KMS-11 (cell line): ENCODE measurements at regions not wholly inside any gene's neighbourhood (a gene's known extent, or its start where the extent isn't known, plus 50 kb on each side); places are given as distances from the start of the nearest gene placed in this dataset.

Experiments
- H2AFZ ChIP-seq: fragments of 200-600 bp; sonication (generic); 2 replicates; pipeline ENCODE4 v1.6.1; 2016; ENCODE audit warnings: antibody characterized with exemption, mixed run types, low read depth
- H3K27ac ChIP-seq: fragments of 200-600 bp; sonication (generic); 2 replicates; pipeline ENCODE4 v1.6.1; 2016; ENCODE audit warnings: mild to moderate bottlenecking, mixed run types
- H3K27me3 ChIP-seq: fragments of 200-600 bp; sonication (generic); 2 replicates; pipeline ENCODE4 v1.6.1; 2017; ENCODE audit warnings: mild to moderate bottlenecking, low read depth, mixed run types, moderate library complexity; ENCODE audit not compliant: insufficient read depth
- H3K36me3 ChIP-seq: fragments of 200-600 bp; sonication (generic); 2 replicates; pipeline ENCODE4 v1.6.1; 2017; ENCODE audit warnings: mild to moderate bottlenecking, mixed run types; ENCODE audit not compliant: insufficient read depth
- H3K4me1 ChIP-seq: fragments of 200-600 bp; sonication (generic); 2 replicates; pipeline ENCODE4 v1.6.1; 2016; ENCODE audit warnings: mild to moderate bottlenecking, low read depth, mixed run types; ENCODE audit not compliant: poor library complexity, severe bottlenecking
- H3K4me2 ChIP-seq: fragments of 200-600 bp; sonication (generic); 2 replicates; pipeline ENCODE4 v1.7.0; 2016; ENCODE audit warnings: mild to moderate bottlenecking, mixed run types
- H3K4me3 ChIP-seq: fragments of 200-600 bp; sonication (generic); IDR thresholded peaks from 2 replicates; pipeline ENCODE4 v1.6.1; 2017; ENCODE audit warnings: low read depth, low read length, mixed read lengths; ENCODE audit not compliant: insufficient read depth
- H3K79me2 ChIP-seq: fragments of 200-600 bp; sonication (generic); 2 replicates; pipeline ENCODE4 v1.6.1; 2016; ENCODE audit warnings: low read depth, mixed run types; ENCODE audit not compliant: insufficient read depth
- H3K9ac ChIP-seq: fragments of 200-600 bp; sonication (generic); 2 replicates; pipeline ENCODE4 v1.6.1; 2016; ENCODE audit warnings: mild to moderate bottlenecking, mixed run types
- H4K20me1 ChIP-seq: fragments of 200-600 bp; sonication (generic); 2 replicates; pipeline ENCODE4 v1.6.1; 2016; ENCODE audit warnings: mild to moderate bottlenecking, mixed run types; ENCODE audit not compliant: insufficient read depth
- CTCF ChIP-seq: fragments of 200-600 bp; sonication (generic); conservative IDR thresholded peaks from 2 replicates; pipeline ENCODE4 v1.6.1; 2017; ENCODE audit warnings: low read depth, mild to moderate bottlenecking, antibody characterized with exemption, low read length, moderate library complexity, mixed read lengths

- H3K4me3 ChIP-seq = no peak overlapping the region
- no peaks in the 10 kb centered on the region for H3K27me3 ChIP-seq
- no peak overlapping the region for H3K27ac ChIP-seq
- no peaks in the 10 kb centered on the region for H3K4me1 ChIP-seq
- no peak overlapping the region for H2AFZ ChIP-seq
- no peaks in the 10 kb centered on the region for H3K79me2 ChIP-seq
- H3K4me2 ChIP-seq = no peak overlapping the region
- H3K36me3 ChIP-seq = no peaks in the 10 kb centered on the region
- H3K9ac ChIP-seq = no peak overlapping the region
- no peak for TF ChIP-seq CTCF
- no peaks in the 10 kb centered on the region for H4K20me1 ChIP-seq
These were observed 285.8 kb downstream of the NPIPA8 start for GRCh38 chr16:18050777-18051176.

GRCh38 chr16:18050234-18050633, 286.3 kb downstream of the NPIPA8 start:
- H3K27me3 ChIP-seq = no peaks in the 10 kb centered on the region
- TF ChIP-seq CTCF = no peak
- no peak overlapping the region for H3K27ac ChIP-seq
- H3K4me3 ChIP-seq = no peak overlapping the region
- no peaks in the 10 kb centered on the region for H3K36me3 ChIP-seq
- H3K4me1 ChIP-seq = no peaks in the 10 kb centered on the region
- no peaks in the 10 kb centered on the region for H3K79me2 ChIP-seq
- H3K4me2 ChIP-seq = no peak overlapping the region
- H4K20me1 ChIP-seq = no peaks in the 10 kb centered on the region
- no peak overlapping the region for H2AFZ ChIP-seq
- H3K9ac ChIP-seq = no peak overlapping the region

- TF ChIP-seq CTCF = no peak
- no peak overlapping the region for H3K4me2 ChIP-seq
- no peak overlapping the region for H3K4me3 ChIP-seq
- no peaks in the 10 kb centered on the region for H3K79me2 ChIP-seq
- no peaks in the 10 kb centered on the region for H4K20me1 ChIP-seq
- H3K27me3 ChIP-seq = no peaks in the 10 kb centered on the region
- H2AFZ ChIP-seq = no peak overlapping the region
- H3K4me1 ChIP-seq = no peaks in the 10 kb centered on the region
- H3K9ac ChIP-seq = no peak overlapping the region
- H3K36me3 ChIP-seq = no peaks in the 10 kb centered on the region
- no peak overlapping the region for H3K27ac ChIP-seq
These were observed 286.9 kb downstream of the NPIPA8 start for GRCh38 chr16:18049547-18050133.

- H3K4me1 ChIP-seq = no peaks in the 10 kb centered on the region
- H3K9ac ChIP-seq = no peak overlapping the region
- no peaks in the 10 kb centered on the region for H3K27me3 ChIP-seq
- H3K36me3 ChIP-seq = no peaks in the 10 kb centered on the region
- no peak overlapping the region for H3K4me3 ChIP-seq
- no peak overlapping the region for H3K27ac ChIP-seq
- H2AFZ ChIP-seq = no peak overlapping the region
- H3K79me2 ChIP-seq = no peaks in the 10 kb centered on the region
- H4K20me1 ChIP-seq = no peaks in the 10 kb centered on the region
- TF ChIP-seq CTCF = no peak
- no peak overlapping the region for H3K4me2 ChIP-seq
These were observed 287.5 kb downstream of the NPIPA8 start for GRCh38 chr16:18048853-18049546.
